HG03103 (cell line): ENCODE measurements at regions not wholly inside any gene's neighbourhood (a gene's known extent, or its start where the extent isn't known, plus 50 kb on each side); places are given as distances from the start of the nearest gene placed in this dataset.

ENCODE experiments used
- ATAC-seq: cut with Tn5 transposase; IDR thresholded peaks from one replicate; pipeline ENCODE4 v1.9.1; 2021; ENCODE audit warnings: low read depth; ENCODE audit not compliant: unreplicated experiment

GRCh38 chr10:29962166-29962850, 97.1 kb downstream of the JCAD start:
- ATAC-seq, result no peak

DNA sequence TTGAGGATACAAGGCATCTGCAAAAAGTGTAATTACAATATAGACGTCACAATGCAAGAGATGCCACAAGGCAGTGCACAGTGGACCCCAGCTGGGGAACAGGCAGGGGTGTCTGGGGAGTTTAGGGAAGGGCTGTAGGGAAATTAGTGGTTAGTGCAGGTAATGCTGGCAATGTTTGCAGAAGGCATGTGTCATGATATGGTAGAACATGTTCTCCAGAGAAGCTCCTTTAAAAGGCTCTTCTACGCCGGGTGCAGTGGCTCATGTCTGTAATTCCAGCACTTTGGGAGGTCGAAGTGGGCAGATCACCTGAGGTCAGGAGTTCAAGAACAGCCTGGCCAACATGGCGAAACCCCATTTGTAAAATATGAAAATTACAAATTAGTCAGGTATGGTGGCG, 98.0 kb downstream of the JCAD start:
- ATAC-seq, result no peak

- ATAC-seq, result no peak
These were observed 99.1 kb downstream of the JCAD start for GRCh38 chr10:29960261-29960660.

- ATAC-seq, result no peak
These were observed 99.8 kb downstream of the JCAD start for GRCh38 chr10:29959586-29959985.

- ATAC-seq, result no peak
These were observed 100.9 kb downstream of the JCAD start for GRCh38 chr10:29958440-29958839.

DNA sequence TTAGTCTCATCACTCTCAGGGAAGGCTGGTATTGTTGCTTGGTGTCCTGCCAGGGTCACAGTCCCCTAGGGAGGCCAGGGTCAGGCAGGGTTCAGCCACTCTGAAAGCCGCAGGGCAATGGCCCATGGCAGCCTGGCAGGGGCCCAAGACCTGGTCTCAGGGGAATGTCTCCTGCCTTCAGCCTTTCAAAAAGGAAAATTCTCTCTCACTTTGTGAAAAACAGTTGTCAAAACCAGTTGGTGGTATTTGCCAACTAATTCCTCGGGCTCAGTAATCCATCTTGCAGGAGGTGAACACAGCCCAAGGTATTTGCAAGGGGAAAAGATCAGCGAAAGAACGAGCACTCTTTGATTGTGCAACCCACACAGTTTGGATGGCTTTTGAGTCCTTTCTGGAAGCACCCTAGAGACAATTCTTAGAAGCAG, 101.5 kb downstream of the JCAD start:
- ATAC-seq, result no peak

DNA sequence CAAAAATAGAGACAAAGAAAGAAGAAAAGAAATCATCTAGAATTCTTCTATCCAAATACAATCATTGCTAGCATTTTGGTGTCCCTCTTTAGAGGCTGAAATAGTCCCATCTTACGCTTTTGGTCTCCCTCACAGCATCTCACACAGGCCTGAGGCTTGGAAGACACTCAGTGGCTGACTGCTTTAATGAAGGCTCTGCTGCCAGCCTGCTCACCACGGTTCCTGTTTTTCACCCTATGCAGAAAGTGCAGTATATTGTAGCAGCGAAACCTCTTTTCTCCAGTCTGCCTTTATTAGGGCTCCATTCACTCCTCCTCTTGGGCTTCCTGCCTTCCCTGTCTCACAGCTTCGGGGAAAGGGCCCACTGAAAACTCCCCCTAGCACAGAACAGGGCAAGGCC, 102.2 kb downstream of the JCAD start:
- no peak for ATAC-seq

- no peak for ATAC-seq
These were observed 103.0 kb downstream of the JCAD start for GRCh38 chr10:29956335-29956924.

DNA sequence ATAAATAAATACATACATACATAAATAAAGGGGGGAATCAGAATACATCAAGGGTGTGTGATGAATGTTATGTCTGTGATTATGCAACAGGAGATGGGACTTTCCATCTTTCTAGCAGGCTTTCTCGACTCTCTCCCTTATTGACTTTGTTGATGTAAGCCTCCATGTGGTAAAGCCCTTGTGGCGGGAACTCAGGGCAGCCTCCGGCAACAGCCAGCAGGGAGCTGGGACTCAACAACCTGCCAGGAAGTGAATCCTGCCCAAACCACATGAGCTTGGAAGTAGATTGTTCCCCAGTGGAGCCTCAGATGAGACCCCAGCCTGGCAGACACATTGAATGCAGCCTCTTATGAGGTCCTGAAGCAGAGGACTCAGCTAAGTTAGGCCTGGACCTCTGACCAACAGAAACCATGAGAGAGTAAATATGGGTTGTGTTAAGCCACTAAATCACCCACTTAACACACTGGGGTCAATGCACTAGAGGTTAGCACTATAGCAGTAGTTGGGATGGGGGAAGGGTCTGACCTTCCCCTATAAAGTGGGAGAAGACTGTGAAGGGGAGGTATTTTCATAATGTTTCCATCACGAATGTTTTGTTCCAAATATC, 104.0 kb downstream of the JCAD start:
- ATAC-seq, result no peak

DNA sequence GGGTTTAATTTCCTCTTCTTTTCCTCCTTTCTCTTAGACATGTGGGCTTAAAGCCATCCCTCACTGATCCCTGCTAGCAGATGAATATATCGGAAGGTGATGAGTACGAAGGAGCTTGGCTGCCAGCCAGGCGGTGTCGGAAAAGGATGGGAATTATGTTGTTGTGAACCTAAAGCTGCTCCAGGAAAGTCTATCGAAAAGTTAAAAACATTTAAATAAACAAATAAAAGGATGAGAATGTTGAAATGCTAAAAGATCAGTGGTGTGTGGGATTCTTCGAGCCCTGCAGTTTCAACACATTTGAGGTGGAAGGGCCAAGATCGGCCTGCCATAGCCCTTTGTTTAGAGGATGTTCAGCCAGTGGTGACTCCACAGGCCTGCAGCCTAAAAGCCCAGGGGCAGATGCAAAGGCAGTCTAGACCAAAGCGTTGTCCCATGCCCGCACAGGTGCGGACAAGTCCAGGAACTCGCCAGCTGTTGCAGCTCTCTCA, 107.9 kb downstream of the JCAD start:
- ATAC-seq, result no peak

- ATAC-seq, result no peak
These were observed 109.0 kb downstream of the JCAD start for GRCh38 chr10:29950391-29950790.

DNA sequence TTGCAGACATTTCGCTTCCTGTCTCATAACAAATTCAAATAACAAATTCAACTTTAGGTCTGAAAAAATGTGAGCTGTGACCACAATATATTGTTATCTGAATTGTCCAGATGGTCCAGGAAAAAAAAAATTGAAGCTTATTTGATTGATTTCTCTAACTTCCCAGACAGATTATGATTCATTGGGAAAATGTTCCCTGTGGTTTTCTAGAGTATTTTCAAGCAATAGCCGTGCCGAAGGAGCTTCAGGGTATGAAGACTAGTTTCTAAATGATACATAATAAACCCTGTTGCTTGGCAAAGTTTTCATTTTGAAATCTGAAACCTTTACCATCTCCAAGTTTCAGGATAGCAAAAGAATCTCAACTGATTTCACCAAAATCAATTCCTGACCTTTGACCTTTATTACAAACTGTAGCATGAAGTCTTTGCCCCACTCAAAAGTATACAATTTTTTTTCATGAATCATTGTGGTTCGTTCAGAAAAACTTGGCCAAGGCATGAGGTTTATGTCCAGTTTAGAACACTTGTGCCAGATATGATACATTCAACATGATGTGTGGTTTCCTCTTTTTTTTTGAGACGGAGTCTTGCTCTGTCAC, 109.9 kb downstream of the JCAD start:
- no peak for ATAC-seq

DNA sequence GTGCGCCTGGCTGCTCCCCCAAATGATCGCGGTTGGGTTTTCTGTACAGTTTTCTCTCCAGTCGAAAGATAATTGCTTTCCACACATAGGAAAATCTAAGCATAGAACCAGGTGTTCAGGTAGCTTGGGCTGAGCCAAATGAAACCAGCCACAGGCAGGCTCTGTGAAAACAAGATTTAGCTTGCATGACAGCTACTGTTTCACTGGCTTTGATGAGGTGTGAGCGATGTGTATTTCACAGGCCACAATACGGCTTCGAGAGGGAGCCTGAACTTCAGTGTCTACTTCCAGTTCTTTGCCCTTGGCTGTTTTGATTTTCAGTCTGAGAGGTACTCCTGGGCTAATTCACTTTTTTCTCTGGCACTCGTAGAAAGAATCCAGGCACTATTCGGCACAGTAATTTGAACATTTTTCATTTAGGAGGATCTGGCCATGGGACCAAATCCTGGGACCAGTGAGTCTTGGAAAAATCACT, 110.5 kb downstream of the JCAD start:
- no peak for ATAC-seq

DNA sequence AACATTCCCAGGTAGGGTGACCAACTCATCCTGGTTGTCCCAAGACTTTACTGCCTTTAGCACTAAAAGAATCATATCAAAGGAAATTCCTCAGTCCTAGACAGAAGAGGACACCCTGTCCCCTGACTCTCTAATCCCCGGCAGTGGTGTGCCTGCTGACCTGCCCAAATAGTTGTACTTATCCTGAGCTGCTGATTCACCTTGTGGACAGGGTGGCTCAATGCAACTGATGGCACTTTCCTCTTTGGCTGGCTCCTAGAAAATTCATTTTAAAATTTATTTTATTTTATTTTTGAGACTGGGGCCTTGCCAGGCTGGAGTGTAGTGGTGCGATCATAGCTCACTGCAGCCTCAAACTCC, 111.7 kb downstream of the JCAD start:
- ATAC-seq, result no peak

DNA sequence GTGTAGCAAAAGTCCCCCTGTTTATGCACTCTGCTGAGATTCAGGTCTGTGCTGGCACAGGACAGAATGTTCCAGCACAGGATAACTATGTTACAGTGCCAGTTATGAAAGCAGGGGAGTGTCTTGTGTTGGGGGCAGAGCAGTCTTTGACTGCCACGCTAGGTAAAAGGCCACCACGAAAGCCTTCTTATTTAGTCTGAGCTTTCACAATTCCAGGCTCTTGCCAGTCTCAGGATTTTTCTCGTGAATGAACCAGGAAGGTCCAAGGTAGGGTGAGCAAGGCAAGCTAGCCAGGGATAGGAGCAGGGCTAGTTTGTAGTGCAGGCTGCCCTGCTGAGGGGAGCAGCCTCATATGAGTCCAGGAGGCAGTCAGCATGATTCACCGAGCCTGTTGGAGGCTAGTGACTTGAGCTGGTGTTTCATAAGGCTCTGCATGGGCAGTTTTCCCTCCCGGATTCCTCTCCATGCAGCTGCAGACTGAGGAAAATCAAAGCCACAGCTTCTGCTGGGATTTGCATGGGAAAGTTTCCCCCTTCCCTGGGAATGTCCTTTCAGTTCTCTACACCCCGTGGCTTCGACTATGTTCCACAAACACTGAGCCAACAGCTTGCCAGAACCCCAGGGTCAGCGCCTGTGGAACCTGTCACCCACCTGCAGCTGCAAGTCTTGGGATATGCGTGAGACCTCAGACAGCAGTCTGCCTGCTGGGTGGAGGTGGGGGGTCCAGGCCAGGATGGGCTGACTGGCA, 112.3 kb downstream of the JCAD start:
- ATAC-seq, result no peak

GRCh38 chr10:29946614-29946952, 112.8 kb downstream of the JCAD start:
- ATAC-seq, result no peak

GRCh38 chr10:29941476-29941875, 117.9 kb downstream of the JCAD start:
- ATAC-seq, result no peak

- no peak for ATAC-seq
These were observed 126.4 kb downstream of the JCAD start for GRCh38 chr10:29932991-29933390.

- ATAC-seq, result no peak
These were observed 127.6 kb downstream of the JCAD start for GRCh38 chr10:29931833-29932232.

- ATAC-seq, result no peak
These were observed 130.4 kb downstream of the JCAD start for GRCh38 chr10:29929006-29929405.

GRCh38 chr10:29926693-29927048, 132.7 kb downstream of the JCAD start:
- ATAC-seq, result no peak
